Panc1 (cell line): ENCODE measurements at regions not wholly inside any gene's neighbourhood (a gene's known extent, or its start where the extent isn't known, plus 50 kb on each side); places are given as distances from the start of the nearest gene placed in this dataset.

Experiments
- ATAC-seq: fragments of 200-7000 bp; cut with Tn5 transposase; 2 replicates; pipeline ENCODE4 v1.9.1; 2020; ENCODE audit warnings: mild to moderate bottlenecking, moderate library complexity
- BruUV-seq: library from RNA; stranded (reverse); fragments of 400-500 nt; replicated peaks from 2 replicates; lab custom pipeline; 2021; lab: Mats Ljungman, UMichigan
- CTCF ChIA-PET: fragments of 300-600 bp; sonication (Branson Sonifier 250); formaldehyde crosslinking; loops from one replicate; lab custom pipeline; 2022; ENCODE audit warnings: antibody characterized with exemption; lab: Charles Lee
- POLR2A ChIA-PET: fragments of 300-600 bp; sonication (Branson Sonifier 250); formaldehyde crosslinking; loops from one replicate; lab custom pipeline; 2022; ENCODE audit warnings: antibody characterized with exemption; lab: Charles Lee
- DNase-seq: peaks from one replicate; pipeline ENCODE4 v3.0.0-alpha.2; 2010; ENCODE audit warnings: low read depth, low spot score
- H3K27ac ChIP-seq: 2 replicates; pipeline ENCODE4 v1.5.1; 2011; ENCODE audit warnings: mild to moderate bottlenecking, low read length, inconsistent platforms
- H3K27me3 ChIP-seq: fragments of 200-500 bp; sonication (Bioruptor generic); 2 replicates; pipeline ENCODE4 v1.6.0; 2014; ENCODE audit warnings: low read length, inconsistent platforms; ENCODE audit not compliant: control insufficient read depth, insufficient read depth
- H3K36me3 ChIP-seq: fragments of 200-500 bp; sonication (Bioruptor generic); 2 replicates; pipeline ENCODE4 v1.5.1; 2014; ENCODE audit warnings: inconsistent platforms, mild to moderate bottlenecking, low read length, moderate library complexity; ENCODE audit not compliant: control insufficient read depth, insufficient read depth
- H3K4me1 ChIP-seq: 2 replicates; pipeline ENCODE4 v1.5.1; 2011; ENCODE audit warnings: inconsistent platforms, mild to moderate bottlenecking, low read length, moderate library complexity; ENCODE audit not compliant: control insufficient read depth, insufficient read depth
- H3K4me3 ChIP-seq, 2 experiments: 2 replicates each; pipeline ENCODE4 v1.5.1; 2011 to 2012; ENCODE audit warnings: low read depth in 2 of 2, low read length in 2 of 2, mild to moderate bottlenecking in 2 of 2, inconsistent platforms in 1 of 2, moderate library complexity in 1 of 2
- H3K9me3 ChIP-seq: fragments of 200-500 bp; sonication (Bioruptor generic); 2 replicates; pipeline ENCODE4 v1.5.1; 2014; ENCODE audit warnings: low read depth, mild to moderate bottlenecking, inconsistent platforms, low read length, moderate library complexity; ENCODE audit not compliant: control insufficient read depth, insufficient read depth
- POLR2AphosphoS5 ChIP-seq: IDR thresholded peaks from 2 replicates; pipeline ENCODE4 v1.6.1; 2012; ENCODE audit warnings: mild to moderate bottlenecking, low read depth, low read length, moderate library complexity
- SIN3A ChIP-seq: IDR thresholded peaks from 2 replicates; pipeline ENCODE4 v1.6.1; 2012; ENCODE audit warnings: low read depth, mild to moderate bottlenecking, low read length, moderate library complexity, borderline replicate concordance; ENCODE audit not compliant: insufficient read depth
- TCF7L2 ChIP-seq: IDR thresholded peaks from 2 replicates; pipeline ENCODE4 v1.6.1; 2011; ENCODE audit warnings: mild to moderate bottlenecking, low read depth, low read length, inconsistent platforms
- in situ Hi-C: cut with HindIII; loops from 2 replicates; pipeline ENCODE4 v1.10.0; 2016; ENCODE audit warnings: low sequenced_read_pairs, low pct_unique_long_range_greater_than_20kb
- intact Hi-C: fragments of 100-400 bp; cut with micrococcal nuclease; formaldehyde crosslinking; loops from one replicate; pipeline ENCODE4 v1.10.0; 2022; ENCODE audit not compliant: unreplicated experiment
- TF ChIP-seq, protein P1 (sequence below): fragments of 450-650 bp; IDR thresholded peaks from 2 replicates; pipeline ENCODE4 v1.5.1; 2017; ENCODE audit warnings: mild to moderate bottlenecking
- TF ChIP-seq, protein P2 (sequence below), 2 experiments: IDR thresholded peaks; 2 replicates each; pipeline ENCODE4 v1.6.1; 2011 to 2012; ENCODE audit warnings: low read depth in 2 of 2, control low read depth in 1 of 2, low read length in 1 of 2, mild to moderate bottlenecking in 1 of 2, moderate library complexity in 1 of 2; ENCODE audit not compliant: insufficient read depth in 1 of 2

DNA sequence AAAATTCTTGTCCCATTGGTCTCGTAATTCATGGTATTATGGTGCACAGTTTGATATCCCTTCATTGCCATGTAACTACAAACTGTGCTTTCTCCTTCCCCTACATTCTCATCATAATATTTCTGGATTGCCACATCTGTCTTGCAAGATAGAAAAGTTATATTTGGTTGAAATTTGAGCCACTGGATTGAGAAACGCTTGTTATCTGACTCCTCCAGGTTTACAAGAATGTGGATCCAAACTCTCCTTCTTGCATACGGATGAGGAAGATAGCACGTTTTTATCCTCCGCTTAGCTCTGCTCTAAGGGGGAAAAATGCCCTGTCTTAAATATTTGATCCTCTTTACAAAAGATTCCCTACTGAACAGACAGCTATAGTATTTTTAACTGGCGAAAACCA, 438.2 kb downstream of the TSN start:
- H3K36me3 ChIP-seq, result no peaks in the 10 kb centered on the region
- H3K27ac ChIP-seq, result no peak overlapping the region
- ChIA-PET CTCF (no interaction called here), POLR2A (no interaction called here)
- ATAC-seq, result no peak
- TF ChIP-seq, protein P1, sequence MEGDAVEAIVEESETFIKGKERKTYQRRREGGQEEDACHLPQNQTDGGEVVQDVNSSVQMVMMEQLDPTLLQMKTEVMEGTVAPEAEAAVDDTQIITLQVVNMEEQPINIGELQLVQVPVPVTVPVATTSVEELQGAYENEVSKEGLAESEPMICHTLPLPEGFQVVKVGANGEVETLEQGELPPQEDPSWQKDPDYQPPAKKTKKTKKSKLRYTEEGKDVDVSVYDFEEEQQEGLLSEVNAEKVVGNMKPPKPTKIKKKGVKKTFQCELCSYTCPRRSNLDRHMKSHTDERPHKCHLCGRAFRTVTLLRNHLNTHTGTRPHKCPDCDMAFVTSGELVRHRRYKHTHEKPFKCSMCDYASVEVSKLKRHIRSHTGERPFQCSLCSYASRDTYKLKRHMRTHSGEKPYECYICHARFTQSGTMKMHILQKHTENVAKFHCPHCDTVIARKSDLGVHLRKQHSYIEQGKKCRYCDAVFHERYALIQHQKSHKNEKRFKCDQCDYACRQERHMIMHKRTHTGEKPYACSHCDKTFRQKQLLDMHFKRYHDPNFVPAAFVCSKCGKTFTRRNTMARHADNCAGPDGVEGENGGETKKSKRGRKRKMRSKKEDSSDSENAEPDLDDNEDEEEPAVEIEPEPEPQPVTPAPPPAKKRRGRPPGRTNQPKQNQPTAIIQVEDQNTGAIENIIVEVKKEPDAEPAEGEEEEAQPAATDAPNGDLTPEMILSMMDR, result no peak
- TF ChIP-seq, protein P2, sequence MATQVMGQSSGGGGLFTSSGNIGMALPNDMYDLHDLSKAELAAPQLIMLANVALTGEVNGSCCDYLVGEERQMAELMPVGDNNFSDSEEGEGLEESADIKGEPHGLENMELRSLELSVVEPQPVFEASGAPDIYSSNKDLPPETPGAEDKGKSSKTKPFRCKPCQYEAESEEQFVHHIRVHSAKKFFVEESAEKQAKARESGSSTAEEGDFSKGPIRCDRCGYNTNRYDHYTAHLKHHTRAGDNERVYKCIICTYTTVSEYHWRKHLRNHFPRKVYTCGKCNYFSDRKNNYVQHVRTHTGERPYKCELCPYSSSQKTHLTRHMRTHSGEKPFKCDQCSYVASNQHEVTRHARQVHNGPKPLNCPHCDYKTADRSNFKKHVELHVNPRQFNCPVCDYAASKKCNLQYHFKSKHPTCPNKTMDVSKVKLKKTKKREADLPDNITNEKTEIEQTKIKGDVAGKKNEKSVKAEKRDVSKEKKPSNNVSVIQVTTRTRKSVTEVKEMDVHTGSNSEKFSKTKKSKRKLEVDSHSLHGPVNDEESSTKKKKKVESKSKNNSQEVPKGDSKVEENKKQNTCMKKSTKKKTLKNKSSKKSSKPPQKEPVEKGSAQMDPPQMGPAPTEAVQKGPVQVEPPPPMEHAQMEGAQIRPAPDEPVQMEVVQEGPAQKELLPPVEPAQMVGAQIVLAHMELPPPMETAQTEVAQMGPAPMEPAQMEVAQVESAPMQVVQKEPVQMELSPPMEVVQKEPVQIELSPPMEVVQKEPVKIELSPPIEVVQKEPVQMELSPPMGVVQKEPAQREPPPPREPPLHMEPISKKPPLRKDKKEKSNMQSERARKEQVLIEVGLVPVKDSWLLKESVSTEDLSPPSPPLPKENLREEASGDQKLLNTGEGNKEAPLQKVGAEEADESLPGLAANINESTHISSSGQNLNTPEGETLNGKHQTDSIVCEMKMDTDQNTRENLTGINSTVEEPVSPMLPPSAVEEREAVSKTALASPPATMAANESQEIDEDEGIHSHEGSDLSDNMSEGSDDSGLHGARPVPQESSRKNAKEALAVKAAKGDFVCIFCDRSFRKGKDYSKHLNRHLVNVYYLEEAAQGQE (IDR thresholded peaks at IDR 0.05; ENCODE audit: insufficient read depth in 1 of 2, low read depth in 2 of 2, low read length in 1 of 2), result no peak
- TF ChIP-seq SIN3A (no peak), POLR2AphosphoS5 (no peak), TCF7L2 (no peak)
- no peaks in the 10 kb centered on the region for H3K9me3 ChIP-seq
- BruUV-seq, result no TSS peak
- intact Hi-C loops (no loop called here), in situ Hi-C loops (no loop called here)
- no peaks in the 10 kb centered on the region for H3K27me3 ChIP-seq
- H3K4me3 ChIP-seq, result no peak overlapping the region
- DNase-seq, result no peak
- no peaks in the 10 kb centered on the region for H3K4me1 ChIP-seq

DNA sequence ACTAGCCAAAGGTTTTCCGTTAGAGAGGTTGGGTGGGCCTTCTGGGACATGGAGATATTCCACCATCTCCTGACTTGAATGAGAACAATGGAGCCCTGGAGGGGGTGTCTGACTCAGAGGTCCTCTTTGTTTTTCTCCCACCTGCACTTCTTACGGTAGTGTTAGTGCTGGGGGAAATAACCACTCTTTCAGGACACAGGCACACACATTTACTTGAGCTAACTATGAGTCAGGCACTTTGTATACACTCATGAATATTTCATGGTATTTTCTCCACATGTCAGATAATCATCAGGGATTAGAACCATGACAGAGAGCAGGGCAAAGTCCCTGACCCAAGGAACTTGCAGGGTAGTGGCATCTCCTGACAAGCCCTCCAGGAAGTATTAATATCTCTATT, 439.1 kb downstream of the TSN start:
- BruUV-seq, result no TSS peak
- no peak overlapping the region for H3K4me3 ChIP-seq
- no peaks in the 10 kb centered on the region for H3K9me3 ChIP-seq
- CTCF ChIA-PET, result no interaction called here
- POLR2A ChIA-PET, result no interaction called here
- H3K36me3 ChIP-seq, result no peaks in the 10 kb centered on the region
- DNase-seq (no peak), ATAC-seq (no peak)
- no peaks in the 10 kb centered on the region for H3K27me3 ChIP-seq
- no peak overlapping the region for H3K27ac ChIP-seq
- H3K4me1 ChIP-seq, result no peaks in the 10 kb centered on the region
- intact Hi-C loops (no loop called here), in situ Hi-C loops (no loop called here)
- TF ChIP-seq, protein P1, result no peak
- TF ChIP-seq POLR2AphosphoS5 (no peak), SIN3A (no peak), TCF7L2 (no peak)
- TF ChIP-seq, protein P2 (IDR thresholded peaks at IDR 0.05; ENCODE audit: insufficient read depth in 1 of 2, low read depth in 2 of 2, low read length in 1 of 2), result no peak
